DMS53 (cell line): ENCODE measurements at regions not wholly inside any gene's neighbourhood (a gene's known extent, or its start where the extent isn't known, plus 50 kb on each side); places are given as distances from the start of the nearest gene placed in this dataset.

ENCODE experiments used
- DNase-seq: peaks from one replicate; lab custom pipeline; 2025; lab: John Stamatoyannopoulos, UW

DNA sequence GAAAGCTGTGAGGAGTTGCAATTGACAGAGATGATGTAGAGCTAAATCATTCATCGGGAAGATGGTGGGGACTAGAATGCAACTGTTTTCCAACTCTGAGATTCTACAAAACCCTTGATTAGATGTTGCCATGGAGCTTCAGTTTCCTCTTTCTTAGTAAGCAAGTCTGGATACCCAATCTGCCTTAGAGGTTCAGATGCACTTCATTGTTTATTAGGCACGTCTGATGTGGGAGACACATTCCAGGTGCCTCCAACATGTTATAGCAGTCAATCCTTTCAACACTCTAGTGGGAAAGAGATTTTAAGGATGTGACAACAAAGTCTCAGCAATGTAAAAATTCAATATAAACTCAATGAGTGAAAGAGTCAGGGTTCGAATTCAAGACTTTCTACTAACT, 291.3 kb upstream of the PHYHIPL start:
- no peak for DNase-seq

DNA sequence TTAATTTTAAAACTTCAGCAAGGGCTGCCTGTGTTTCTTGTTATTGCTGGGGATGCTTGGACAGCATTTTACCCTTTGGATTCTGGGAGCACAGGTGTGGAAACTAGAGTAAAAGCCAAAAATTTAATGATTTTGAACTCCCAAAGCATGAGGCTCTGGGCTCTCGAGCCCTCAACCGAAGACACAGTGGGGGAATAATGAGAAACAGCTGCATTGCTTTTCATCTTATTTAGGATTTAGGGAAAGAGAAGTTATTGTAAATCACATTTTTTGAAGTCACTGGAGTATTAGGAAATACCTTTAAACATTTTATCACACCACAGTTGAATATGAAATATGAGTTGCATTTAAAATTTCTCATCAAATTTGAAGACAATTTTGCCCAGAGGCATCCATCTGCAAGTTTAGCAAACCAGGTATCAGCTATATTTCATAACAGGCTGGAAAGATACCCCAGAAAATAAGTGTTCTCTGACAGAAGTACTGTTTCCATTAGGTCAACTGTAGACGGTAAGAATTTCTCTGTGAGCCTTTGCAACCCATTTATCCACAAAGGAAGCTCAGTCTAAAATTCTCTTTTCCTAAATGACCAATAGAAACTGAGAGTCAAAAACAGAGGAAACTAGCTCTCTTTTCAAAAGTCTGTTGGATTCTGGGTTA, 290.6 kb upstream of the PHYHIPL start:
- DNase-seq: no peak

GRCh38 chr10:58886406-58886805, 290.0 kb upstream of the PHYHIPL start:
- DNase-seq: peak; percentile 6

- DNase-seq: no peak
Observed at GRCh38 chr10:58887474-58887873, 289.0 kb upstream of the PHYHIPL start.

- DNase-seq: peak; percentile 11
Observed at GRCh38 chr10:58888957-58889356, 287.5 kb upstream of the PHYHIPL start.

DNA sequence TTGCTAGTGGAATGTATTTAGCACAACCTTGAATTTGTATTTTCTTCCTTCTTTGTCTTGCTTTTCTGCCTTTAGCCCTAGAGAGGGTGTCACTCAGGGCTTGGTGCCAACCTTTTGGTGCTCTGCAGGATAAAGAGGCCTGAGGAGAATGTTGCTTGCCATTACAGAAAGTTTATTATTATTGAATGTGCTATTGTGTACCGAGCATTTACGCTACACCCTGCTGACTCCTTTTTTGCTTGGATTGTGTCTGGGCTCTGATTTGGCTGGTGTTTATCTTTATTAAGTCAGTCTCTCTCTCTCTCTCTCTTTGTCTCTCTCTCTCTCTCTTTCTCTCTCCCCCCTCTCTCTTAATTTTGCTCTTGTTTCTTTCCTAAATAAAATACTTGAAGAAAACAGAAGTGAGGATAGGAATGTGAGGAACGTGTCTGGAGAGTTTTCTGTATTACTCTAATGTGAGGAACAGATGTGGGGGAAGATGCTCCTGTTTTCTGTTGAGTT, 284.4 kb upstream of the PHYHIPL start:
- DNase-seq: no peak

- no peak for DNase-seq
Observed at GRCh38 chr10:58894929-58895328, 281.5 kb upstream of the PHYHIPL start.

GRCh38 chr10:58896229-58896628, 280.2 kb upstream of the PHYHIPL start:
- peak; percentile 69 for DNase-seq

- no peak for DNase-seq
Observed at GRCh38 chr10:58897236-58897635, 279.2 kb upstream of the PHYHIPL start.

GRCh38 chr10:58897708-58898107, 278.7 kb upstream of the PHYHIPL start:
- no peak for DNase-seq

DNA sequence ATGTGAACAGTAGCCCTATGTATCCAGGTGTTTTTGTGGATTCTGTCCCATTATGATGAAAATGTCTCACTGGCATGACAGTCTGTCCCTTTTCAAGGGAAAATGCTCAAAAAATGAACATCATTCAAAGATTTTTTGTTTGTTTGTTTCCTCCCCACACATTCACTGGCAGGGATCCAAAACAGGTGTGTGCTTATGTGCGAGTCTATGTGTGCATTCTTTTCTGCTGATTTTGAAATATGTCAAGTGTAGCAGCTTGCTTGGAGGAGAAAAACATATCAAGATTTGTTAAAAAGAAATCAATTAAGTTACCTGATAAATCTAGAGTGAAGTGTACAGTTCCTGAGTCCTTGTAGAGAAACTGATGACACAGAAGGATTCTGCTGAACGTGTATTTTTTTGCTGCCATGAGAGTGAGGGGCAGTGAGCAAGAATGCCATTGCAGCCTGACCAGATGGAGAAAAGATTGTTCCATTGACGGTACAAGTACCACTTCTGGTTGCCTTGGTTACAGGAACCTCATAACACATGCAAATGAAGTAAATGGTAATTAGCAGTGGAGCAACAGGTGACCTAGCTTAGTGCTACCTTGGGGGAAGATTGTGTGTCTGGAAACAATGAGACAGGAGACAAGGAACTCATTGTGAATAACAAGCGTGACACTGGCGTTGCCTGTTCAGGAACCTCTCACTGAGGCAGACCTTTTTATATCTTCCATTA, 277.4 kb upstream of the PHYHIPL start:
- DNase-seq: peak; percentile 60

DNA sequence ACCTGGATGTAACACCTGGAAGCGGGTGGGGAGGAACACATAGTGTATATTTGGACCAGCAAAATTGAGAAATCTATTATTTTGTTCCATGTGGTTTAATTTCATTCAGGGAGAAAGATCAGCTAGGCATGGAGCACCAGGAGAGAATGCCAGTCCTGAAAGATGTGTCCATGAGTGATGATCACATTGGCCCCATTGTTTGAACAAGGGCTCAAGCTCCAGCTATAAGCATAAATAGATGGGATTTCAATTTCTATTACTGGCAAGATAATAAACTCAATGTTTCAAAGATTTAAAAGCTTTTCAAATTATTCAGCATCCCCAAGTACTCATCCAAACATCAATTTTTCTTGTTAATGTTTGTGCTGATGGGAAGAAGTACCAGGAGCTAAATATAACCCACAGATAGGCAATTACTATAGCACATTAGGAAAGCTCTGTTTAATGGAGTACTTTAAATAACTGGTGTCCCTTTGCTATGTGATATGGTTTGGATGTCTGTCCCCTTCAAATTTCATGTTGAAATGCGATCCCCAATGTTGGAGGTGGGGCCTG, 275.3 kb upstream of the PHYHIPL start:
- DNase-seq: no peak

- no peak for DNase-seq
Observed at GRCh38 chr10:58903071-58903470, 273.4 kb upstream of the PHYHIPL start.

DNA sequence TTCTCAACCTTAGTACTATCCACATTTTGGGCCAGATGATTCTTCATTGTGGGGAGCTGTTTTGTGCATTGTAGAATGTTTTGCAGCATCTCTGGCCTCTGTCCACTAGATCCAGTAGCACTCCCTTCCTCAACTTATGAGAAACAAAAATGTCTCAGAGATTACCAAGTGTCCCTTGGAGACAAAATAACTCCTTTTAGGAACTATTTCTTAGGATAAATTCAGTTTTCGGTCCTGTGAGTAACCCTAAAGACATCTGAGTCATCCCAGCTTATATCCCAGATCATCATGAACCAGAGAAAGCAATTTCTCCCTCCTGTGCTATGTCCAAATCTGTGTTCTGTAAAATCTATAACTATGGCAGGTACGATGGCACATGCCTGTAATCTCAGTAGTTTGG, 266.6 kb upstream of the PHYHIPL start:
- DNase-seq: no peak

- DNase-seq: no peak
Observed at GRCh38 chr10:58913717-58914116, 262.7 kb upstream of the PHYHIPL start.

DNA sequence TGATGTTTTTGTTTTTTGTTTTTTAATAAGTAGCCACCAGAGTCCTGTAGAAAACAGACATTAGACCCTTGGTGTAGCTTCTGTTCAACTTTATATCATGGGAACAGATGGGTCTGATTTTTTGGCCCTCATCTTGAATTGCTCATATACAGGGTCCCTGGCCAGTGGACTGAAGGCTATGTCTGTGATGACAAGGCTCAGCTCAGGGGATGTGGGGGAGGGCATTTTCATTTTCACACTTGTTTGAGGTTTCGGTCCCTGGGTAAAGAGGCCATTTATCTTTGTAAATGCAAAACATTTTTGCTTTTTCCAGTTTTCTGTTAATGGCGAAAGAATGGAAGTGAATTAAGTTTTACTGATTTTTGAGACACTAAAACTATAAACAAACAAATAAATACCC, 257.6 kb upstream of the PHYHIPL start:
- no peak for DNase-seq

DNA sequence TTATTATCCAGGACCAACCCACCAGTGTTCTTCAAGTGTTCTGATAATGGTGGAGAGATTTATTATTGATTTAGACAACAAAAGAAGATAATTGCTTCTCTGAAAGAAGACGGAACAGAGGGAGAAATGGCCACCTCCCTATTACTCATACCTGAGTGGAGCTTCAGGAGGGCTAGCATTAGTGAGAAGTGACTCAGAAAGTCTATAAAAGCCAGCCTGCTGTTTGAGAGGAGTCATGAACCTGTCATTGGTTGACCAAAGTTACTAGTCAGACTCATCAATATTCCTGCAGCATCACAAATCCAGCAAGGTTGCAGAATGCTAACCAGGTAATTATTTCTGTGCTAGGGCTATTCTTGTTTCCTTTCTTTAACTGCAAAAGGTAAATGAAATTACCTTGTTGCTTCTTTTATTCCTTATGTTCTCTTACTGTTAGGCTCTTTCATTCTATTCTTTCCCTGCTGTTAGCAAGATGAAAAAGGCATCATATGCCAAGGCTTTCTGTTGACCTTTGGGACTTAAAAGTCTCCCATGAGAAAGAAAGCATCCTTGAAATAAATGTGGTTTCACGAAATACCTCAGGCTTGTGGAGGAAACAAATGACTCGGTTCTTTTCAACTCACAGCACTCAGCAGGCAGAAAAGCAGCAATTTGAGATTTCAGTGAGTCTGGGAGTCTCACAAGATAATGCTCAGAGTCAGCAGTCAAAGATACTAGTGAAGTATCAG, 256.4 kb upstream of the PHYHIPL start:
- DNase-seq: peak; percentile 61

DNA sequence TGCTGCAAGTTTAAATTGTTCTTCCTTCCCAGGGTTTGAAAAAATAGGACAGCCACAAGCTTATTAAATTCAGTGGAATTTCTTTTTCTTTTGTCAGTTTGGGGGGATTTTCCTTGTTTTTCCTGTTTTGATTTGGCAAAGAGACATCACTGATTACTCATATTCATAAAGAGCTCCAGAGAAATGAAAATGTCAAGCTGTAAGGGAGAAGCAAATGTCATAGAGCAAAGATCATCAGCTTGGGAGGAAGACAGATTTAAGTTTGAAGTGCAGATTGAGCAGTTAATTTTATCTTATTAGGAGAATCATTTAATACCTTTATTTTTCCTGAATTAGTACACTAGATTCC, 255.8 kb upstream of the PHYHIPL start:
- DNase-seq: no peak

DNA sequence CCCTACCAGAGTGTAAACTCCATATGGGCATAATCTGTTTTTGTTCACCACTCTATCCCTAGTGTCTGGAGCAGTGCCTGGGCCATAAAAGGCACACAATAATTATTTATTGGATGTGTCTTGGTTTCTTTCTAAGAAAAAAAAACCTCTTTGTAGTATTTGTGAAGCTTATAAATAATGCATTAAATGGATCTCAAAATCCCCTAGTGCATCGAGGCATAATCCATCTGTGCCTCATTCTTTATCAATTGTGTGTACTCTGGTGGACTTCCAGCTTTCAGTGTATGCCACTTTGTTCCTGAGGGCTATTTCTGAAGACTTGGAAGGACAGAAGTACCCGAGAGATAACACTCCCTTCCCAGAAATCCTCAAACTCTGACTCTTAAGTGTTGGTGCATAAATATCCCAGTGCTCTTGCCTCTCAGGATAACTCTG, 255.0 kb upstream of the PHYHIPL start:
- DNase-seq: no peak

GRCh38 chr10:58925381-58925780, 251.1 kb upstream of the PHYHIPL start:
- DNase-seq: no peak

DNA sequence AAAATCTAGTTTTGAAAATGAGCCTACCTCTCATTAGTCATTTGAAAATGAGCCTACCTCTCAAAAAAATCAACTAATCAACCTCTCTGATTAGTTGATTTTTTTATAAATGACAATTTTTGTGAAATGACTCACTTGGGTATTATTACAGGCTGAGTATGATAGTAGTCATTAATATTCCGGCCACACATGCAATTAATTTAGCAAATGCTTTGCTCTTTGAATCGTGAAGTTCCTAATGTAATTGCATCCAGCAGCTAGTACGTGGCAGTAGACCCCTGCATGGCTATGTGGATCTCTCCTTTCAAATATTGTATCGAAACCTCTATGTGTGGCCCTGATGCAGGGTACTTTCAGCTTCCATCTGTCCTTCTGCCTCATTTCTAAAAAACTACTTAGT, 245.9 kb upstream of the PHYHIPL start:
- no peak for DNase-seq

DNA sequence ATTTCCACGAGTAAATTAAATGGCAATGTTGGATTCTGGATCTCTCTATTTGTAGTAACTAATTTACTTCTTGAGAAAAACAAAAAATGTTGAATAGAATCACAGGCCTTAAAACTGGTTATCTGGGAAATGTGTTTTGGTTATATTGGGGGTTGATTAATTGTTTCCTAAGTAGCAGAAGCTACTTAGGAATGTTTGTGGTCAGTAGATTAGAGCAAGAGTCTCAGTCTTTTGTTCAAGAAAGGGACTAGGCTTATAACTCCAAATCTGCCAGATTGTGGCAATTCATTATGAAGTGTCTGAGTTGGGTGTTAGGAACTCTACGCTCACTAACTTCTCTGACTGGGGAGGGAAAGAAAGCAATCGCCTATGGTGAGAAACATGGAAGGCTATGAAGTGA, 244.3 kb upstream of the PHYHIPL start:
- DNase-seq: no peak
